H1 (cell line): ENCODE measurements at regions not wholly inside any gene's neighbourhood (a gene's known extent, or its start where the extent isn't known, plus 50 kb on each side); places are given as distances from the start of the nearest gene placed in this dataset.

ENCODE experiments used
- CTCF ChIA-PET: fragments of 300-600 bp; sonication (Branson Sonifier 250); formaldehyde crosslinking; loops from one replicate; lab custom pipeline; 2021; ENCODE audit not compliant: partially characterized antibody; lab: Charles Lee
- POLR2A ChIA-PET: fragments of 300-600 bp; sonication (Branson Sonifier 250); formaldehyde crosslinking; loops from one replicate; lab custom pipeline; 2021; ENCODE audit warnings: inconsistent platforms; ENCODE audit not compliant: partially characterized antibody; lab: Charles Lee
- DNase-seq, 2 experiments: peaks; one replicate each; pipeline versions ENCODE4 v3.0.0 to v3.0.0-alpha.2; 2010 to 2022; ENCODE audit warnings: low spot score in 2 of 2, low read depth in 1 of 2, mixed read lengths in 1 of 2
- FAIRE-seq: peaks from 2 replicates; lab custom pipeline; 2011; peaks lifted over from hg19 to GRCh38; lab: Jason Lieb, UNC
- H2AFZ ChIP-seq: 2 replicates; pipeline ENCODE4 v1.8.1; 2012; ENCODE audit warnings: low read length, inconsistent platforms
- H2AK5ac ChIP-seq: 2 replicates; pipeline ENCODE4 v1.6.1; 2013; ENCODE audit warnings: low read depth, low read length
- H2BK120ac ChIP-seq: replicated peaks from 2 replicates; pipeline ENCODE3; 2013; ENCODE audit warnings: low read depth, low read length, inconsistent platforms
- H2BK12ac ChIP-seq: 2 replicates; pipeline ENCODE4 v1.6.1; 2013; ENCODE audit warnings: low read depth, low read length
- H2BK15ac ChIP-seq: 2 replicates; pipeline ENCODE4 v1.6.1; 2013; ENCODE audit warnings: low read length
- H2BK20ac ChIP-seq: 2 replicates; pipeline ENCODE4 v1.6.1; 2013; ENCODE audit warnings: low read length
- H2BK5ac ChIP-seq: 2 replicates; pipeline ENCODE4 v1.6.1; 2013; ENCODE audit warnings: low read depth, low read length
- H3K14ac ChIP-seq: 2 replicates; pipeline ENCODE4 v1.6.1; 2013; ENCODE audit warnings: inconsistent platforms; ENCODE audit not compliant: insufficient read length
- H3K18ac ChIP-seq: 2 replicates; pipeline ENCODE4 v1.6.1; 2013; ENCODE audit warnings: low read length; ENCODE audit errors: extremely low read depth
- H3K23ac ChIP-seq: 2 replicates; pipeline ENCODE4 v1.6.1; 2013; ENCODE audit warnings: inconsistent platforms; ENCODE audit not compliant: insufficient read length
- H3K23me2 ChIP-seq: 2 replicates; pipeline ENCODE4 v1.6.1; 2013; ENCODE audit warnings: low read depth, low read length
- H3K27ac ChIP-seq: 2 replicates; pipeline ENCODE4 v1.6.1; 2011; ENCODE audit warnings: low read depth, low read length, inconsistent platforms
- H3K27me3 ChIP-seq, 4 experiments: replicated peaks in 1 of 4; 1 replicate in 1 of 4; 2 replicates in 3 of 4; pipeline versions ENCODE4 v1.6.1 to v1.8.1; 2011 to 2013; ENCODE audit warnings: low read length in 3 of 4, mild to moderate bottlenecking in 3 of 4, inconsistent platforms in 2 of 4, mixed read lengths in 2 of 4, moderate library complexity in 1 of 4; ENCODE audit not compliant: control insufficient read depth in 3 of 4, insufficient read depth in 3 of 4; ENCODE audit errors: extremely low read depth in 1 of 4
- H3K36me3 ChIP-seq, 4 experiments: 2 replicates each; pipeline versions ENCODE4 v1.6.1 to v1.8.1; 2011 to 2013; ENCODE audit warnings: mild to moderate bottlenecking in 4 of 4, low read length in 3 of 4, moderate library complexity in 2 of 4, control low read depth in 1 of 4, inconsistent platforms in 1 of 4; ENCODE audit not compliant: insufficient read depth in 4 of 4, control insufficient read depth in 2 of 4
- H3K4ac ChIP-seq: replicated peaks from 2 replicates; pipeline ENCODE3; 2013; ENCODE audit warnings: low read length, low read depth, mixed read lengths, inconsistent platforms; ENCODE audit not compliant: insufficient read length
- H3K4me1 ChIP-seq, 4 experiments: replicated peaks in 1 of 4; 1 replicate in 1 of 4; 2 replicates in 3 of 4; pipeline versions ENCODE4 v1.6.1 to v1.8.1; 2011 to 2013; ENCODE audit warnings: low read length in 3 of 4, inconsistent platforms in 2 of 4, mixed read lengths in 1 of 4; ENCODE audit not compliant: insufficient read depth in 4 of 4, control insufficient read depth in 3 of 4
- H3K4me2 ChIP-seq, 2 experiments: 2 replicates each; pipeline versions ENCODE4 v1.6.1 to v1.8.1; 2011 to 2013; ENCODE audit warnings: low read depth in 2 of 2, low read length in 2 of 2, control low read depth in 1 of 2, inconsistent platforms in 1 of 2, mild to moderate bottlenecking in 1 of 2; ENCODE audit not compliant: insufficient read depth in 1 of 2
- H3K4me3 ChIP-seq, 4 experiments: fragments of 200-600, 300-600 bp in 1 of 4; sonication (generic), shearing (Covaris generic), sonication (Bioruptor Twin) in 1 of 4; 2 replicates each; pipeline versions ENCODE4 v1.5.1 to v1.8.1; 2011 to 2016; ENCODE audit warnings: low read length in 4 of 4, low read depth in 3 of 4, control low read depth in 2 of 4, inconsistent platforms in 2 of 4, mild to moderate bottlenecking in 2 of 4, mixed read lengths in 1 of 4, moderate library complexity in 1 of 4; ENCODE audit not compliant: insufficient read depth in 2 of 4; ENCODE audit errors: extremely low read depth in 1 of 4
- H3K56ac ChIP-seq: replicated peaks from 2 replicates; pipeline ENCODE3; 2013; ENCODE audit warnings: low read depth, mild to moderate bottlenecking, mixed read lengths, low read length, inconsistent platforms; ENCODE audit not compliant: insufficient read length
- H3K79me1 ChIP-seq: 2 replicates; pipeline ENCODE4 v1.6.1; 2013; ENCODE audit warnings: low read depth, low read length, control low read depth
- H3K79me2 ChIP-seq, 2 experiments: 2 replicates each; pipeline versions ENCODE4 v1.6.1 to v1.8.1; 2012 to 2013; ENCODE audit warnings: low read length in 2 of 2, mild to moderate bottlenecking in 2 of 2, inconsistent platforms in 1 of 2; ENCODE audit not compliant: insufficient read depth in 2 of 2, control insufficient read depth in 1 of 2
- H3K9ac ChIP-seq, 4 experiments: replicated peaks in 1 of 4; 1 replicate in 1 of 4; 2 replicates in 3 of 4; pipeline versions ENCODE4 v1.6.1 to v1.8.1; 2011 to 2013; ENCODE audit warnings: low read depth in 3 of 4, low read length in 3 of 4, control low read depth in 2 of 4, mild to moderate bottlenecking in 2 of 4, moderate library complexity in 2 of 4, inconsistent platforms in 1 of 4; ENCODE audit errors: extremely low read depth in 1 of 4
- H3K9me3 ChIP-seq, 2 experiments: 2 replicates each; pipeline versions ENCODE4 v1.6.1 to v1.8.1; 2012 to 2013; ENCODE audit warnings: mild to moderate bottlenecking in 2 of 2, moderate library complexity in 2 of 2, control low read depth in 1 of 2, inconsistent platforms in 1 of 2, low read depth in 1 of 2, low read length in 1 of 2, mixed read lengths in 1 of 2; ENCODE audit not compliant: insufficient read depth in 2 of 2
- H4K20me1 ChIP-seq, 2 experiments: replicated peaks in 1 of 2; 2 replicates each; pipeline versions ENCODE3 to v1.8.1; 2011 to 2013; ENCODE audit warnings: inconsistent platforms in 2 of 2, low read length in 2 of 2, mild to moderate bottlenecking in 1 of 2; ENCODE audit not compliant: insufficient read depth in 2 of 2, control insufficient read depth in 1 of 2
- H4K5ac ChIP-seq: 2 replicates; pipeline ENCODE4 v1.6.1; 2013; ENCODE audit warnings: low read length, low read depth, mixed read lengths, inconsistent platforms; ENCODE audit not compliant: insufficient read length
- H4K8ac ChIP-seq: 2 replicates; pipeline ENCODE4 v1.8.0; 2013; ENCODE audit warnings: mild to moderate bottlenecking, moderate library complexity, low read length, inconsistent platforms; ENCODE audit not compliant: insufficient read depth; ENCODE audit errors: extremely low read depth
- H4K91ac ChIP-seq: replicated peaks from 2 replicates; pipeline ENCODE3; 2013; ENCODE audit warnings: low read length, mixed read lengths, inconsistent platforms; ENCODE audit not compliant: insufficient read length
- ATF2 ChIP-seq: IDR thresholded peaks from 2 replicates; pipeline ENCODE4 v1.6.1; 2012; ENCODE audit warnings: low read length, inconsistent platforms
- BACH1 ChIP-seq: IDR thresholded peaks from 2 replicates; pipeline ENCODE4 v1.6.1; 2012; ENCODE audit warnings: low read length, improper control_type of control experiment
- CBX8 ChIP-seq: fragments of 300-800, 300-1000 bp; sonication (generic); IDR thresholded peaks from 2 replicates; pipeline ENCODE4 v1.7.1; 2016; ENCODE audit warnings: low read depth, low read length, borderline replicate concordance
- EGR1 ChIP-seq: IDR thresholded peaks from 2 replicates; pipeline ENCODE4 v1.6.1; 2011; ENCODE audit warnings: low read depth, low read length, borderline replicate concordance
- EP300 ChIP-seq, 2 experiments: IDR thresholded peaks; 1 replicate in 1 of 2; 2 replicates in 1 of 2; pipeline ENCODE4 v1.6.1; 2011 to 2012; ENCODE audit warnings: low read depth in 2 of 2, low read length in 2 of 2, mild to moderate bottlenecking in 2 of 2, borderline replicate concordance in 1 of 2, inconsistent platforms in 1 of 2, moderate library complexity in 1 of 2
- KDM4A ChIP-seq: IDR thresholded peaks from one replicate; pipeline ENCODE4 v1.7.1; 2012; ENCODE audit warnings: low read depth, mild to moderate bottlenecking, moderate library complexity, low read length, inconsistent platforms; ENCODE audit not compliant: severe bottlenecking
- MAX ChIP-seq: IDR thresholded peaks from 2 replicates; pipeline ENCODE4 v1.6.1; 2012; ENCODE audit warnings: inconsistent platforms
- POLR2A ChIP-seq, 2 experiments: IDR thresholded peaks; 1 replicate in 1 of 2; 2 replicates in 1 of 2; pipeline ENCODE4 v1.6.1; 2011; ENCODE audit warnings: low read depth in 2 of 2, low read length in 2 of 2, mild to moderate bottlenecking in 2 of 2; ENCODE audit errors: control extremely low read depth in 1 of 2
- RFX5 ChIP-seq: IDR thresholded peaks from 2 replicates; pipeline ENCODE4 v1.6.1; 2011; ENCODE audit warnings: low read depth, low read length, improper control_type of control experiment, borderline replicate concordance
- SRF ChIP-seq: IDR thresholded peaks from 2 replicates; pipeline ENCODE4 v1.6.1; 2011; ENCODE audit warnings: mild to moderate bottlenecking, low read depth, low read length, moderate library complexity
- TBP ChIP-seq: IDR thresholded peaks from 2 replicates; pipeline ENCODE4 v1.6.1; 2011; ENCODE audit warnings: low read depth, low read length, improper control_type of control experiment
- YY1 ChIP-seq: IDR thresholded peaks from 2 replicates; pipeline ENCODE4 v1.6.1; 2011; ENCODE audit warnings: low read depth, mild to moderate bottlenecking, low read length
- WGBS, 2 experiments: shearing (Covaris generic) in 1 of 2; methylation state at CpG; one replicate each; pipeline versions ENCODE4 v1.1.6 to v1.1.7; 2013 to 2015; ENCODE audit warnings: low lambda C conversion rate in 2 of 2, mixed read lengths in 2 of 2, inconsistent platforms in 1 of 2, low coverage in 1 of 2, missing lambda C conversion rate in 1 of 2; ENCODE audit not compliant: insufficient replicate concordance in 2 of 2, insufficient coverage in 1 of 2, insufficient read length in 1 of 2; ENCODE audit errors: extremely low coverage in 1 of 2, missing lambda C conversion rate in 1 of 2; 5-methylcytosine and 5-hydroxymethylcytosine counted together

- no peak overlapping the region for H2BK5ac ChIP-seq
- no peak for FAIRE-seq
- TF ChIP-seq MAX (no peak), RFX5 (no peak), ATF2 (no peak), YY1 (no peak), POLR2A (IDR thresholded peaks at IDR 0.05; ENCODE audit: control extremely low read depth in 1 of 2, low read depth in 2 of 2, low read length in 2 of 2) (no peak), CBX8 (no peak), EGR1 (no peak), EP300 (IDR thresholded peaks at IDR 0.05; ENCODE audit: borderline replicate concordance in 1 of 2, low read depth in 2 of 2, low read length in 2 of 2) (no peak), TBP (no peak), BACH1 (no peak), SRF (no peak), KDM4A (no peak)
Measured at GRCh38 chrX:44088510-44089144, 115.4 kb upstream of the NDP start.

More at GRCh38 chrX:44088510-44089144, 115.4 kb upstream of the NDP start:
- Histone ChIP-seq H3K79me1 (no peaks in the 10 kb centered on the region), H3K23ac (no peak overlapping the region), H4K5ac (no peak overlapping the region), H3K79me2 (no peaks in the 10 kb centered on the region), H2BK20ac (no peak overlapping the region), H3K4ac (no peak overlapping the region), H3K9ac (no peak overlapping the region), H2AFZ (no peak overlapping the region), H2BK15ac (no peak overlapping the region), H3K36me3 (no peaks in the 10 kb centered on the region), H3K9me3 (no peaks in the 10 kb centered on the region), H2BK120ac (no peak overlapping the region), H4K20me1 (no peaks in the 10 kb centered on the region), H3K18ac (no peak overlapping the region), H3K27ac (no peak overlapping the region), H3K56ac (no peak overlapping the region), H3K23me2 (no peaks in the 10 kb centered on the region), H3K4me1 (no peaks in the 10 kb centered on the region), H3K27me3 (no peaks in the 10 kb centered on the region), H4K8ac (no peak overlapping the region), H3K4me3 (no peak overlapping the region), H2AK5ac (no peak overlapping the region), H2BK12ac (no peak overlapping the region), H4K91ac (no peak overlapping the region), H3K14ac (no peak overlapping the region), H3K4me2 (no peak overlapping the region)
- WGBS, 2 experiments = 94% methylated on average over 6 of the region's 6 CpGs; no CpG with 5 or more reads in 1 of the 2 experiments
- POLR2A ChIA-PET = no interaction called here
- CTCF ChIA-PET = no interaction called here
- no peak for DNase-seq
